Neural progenitor cell (in vitro differentiated cells): ENCODE measurements at regions not wholly inside any gene's neighbourhood (a gene's known extent, or its start where the extent isn't known, plus 50 kb on each side); places are given as distances from the start of the nearest gene placed in this dataset.

Source experiments
- EZH2 ChIP-seq: fragments of 200-600 bp; sonication (generic); IDR thresholded peaks from 2 replicates; pipeline ENCODE4 v1.6.1; 2017; ENCODE audit warnings: antibody characterized with exemption, mild to moderate bottlenecking, moderate library complexity
- TF ChIP-seq, protein P1 (sequence below): fragments of 200-600 bp; sonication (generic); IDR thresholded peaks from 2 replicates; pipeline ENCODE4 v1.5.1; 2017; ENCODE audit warnings: antibody characterized with exemption, mild to moderate bottlenecking

DNA sequence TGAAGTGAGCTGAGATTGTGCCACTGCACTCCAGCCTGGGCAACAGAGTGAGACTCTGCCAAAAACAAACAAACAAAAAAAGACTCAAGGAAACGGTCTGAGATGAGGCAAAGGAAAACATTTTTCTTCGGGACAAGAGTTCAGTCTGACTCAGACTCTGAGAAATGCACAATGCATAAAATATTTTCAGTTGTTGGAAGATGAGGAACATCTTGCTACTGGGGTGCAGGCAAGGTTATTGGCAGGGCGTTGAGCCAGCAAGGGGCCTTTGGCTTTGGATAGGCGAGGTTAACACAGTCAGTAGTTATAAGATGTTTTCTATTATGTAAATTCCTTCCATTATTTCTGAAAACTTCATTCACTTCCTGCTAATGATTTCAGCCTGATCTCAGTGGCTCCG is 96.1 kb upstream of the VCX start:
- TF ChIP-seq, protein P1, sequence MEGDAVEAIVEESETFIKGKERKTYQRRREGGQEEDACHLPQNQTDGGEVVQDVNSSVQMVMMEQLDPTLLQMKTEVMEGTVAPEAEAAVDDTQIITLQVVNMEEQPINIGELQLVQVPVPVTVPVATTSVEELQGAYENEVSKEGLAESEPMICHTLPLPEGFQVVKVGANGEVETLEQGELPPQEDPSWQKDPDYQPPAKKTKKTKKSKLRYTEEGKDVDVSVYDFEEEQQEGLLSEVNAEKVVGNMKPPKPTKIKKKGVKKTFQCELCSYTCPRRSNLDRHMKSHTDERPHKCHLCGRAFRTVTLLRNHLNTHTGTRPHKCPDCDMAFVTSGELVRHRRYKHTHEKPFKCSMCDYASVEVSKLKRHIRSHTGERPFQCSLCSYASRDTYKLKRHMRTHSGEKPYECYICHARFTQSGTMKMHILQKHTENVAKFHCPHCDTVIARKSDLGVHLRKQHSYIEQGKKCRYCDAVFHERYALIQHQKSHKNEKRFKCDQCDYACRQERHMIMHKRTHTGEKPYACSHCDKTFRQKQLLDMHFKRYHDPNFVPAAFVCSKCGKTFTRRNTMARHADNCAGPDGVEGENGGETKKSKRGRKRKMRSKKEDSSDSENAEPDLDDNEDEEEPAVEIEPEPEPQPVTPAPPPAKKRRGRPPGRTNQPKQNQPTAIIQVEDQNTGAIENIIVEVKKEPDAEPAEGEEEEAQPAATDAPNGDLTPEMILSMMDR = no peak
- no peak for TF ChIP-seq EZH2
